ENCODE measurements at regions not wholly inside any gene's neighbourhood (a gene's known extent, or its start where the extent isn't known, plus 50 kb on each side); places are given as distances from the start of the nearest gene placed in this dataset.
"Not testable (repeated sequence)": the region's sequence is repeated elsewhere in the genome, so short reads cannot be mapped to it uniquely, and the experiment has no call there.

- no peak for DNase-seq
These were observed 276.8 kb upstream of the GRM3 start for GRCh38 chr7:86366946-86367345.

DNA sequence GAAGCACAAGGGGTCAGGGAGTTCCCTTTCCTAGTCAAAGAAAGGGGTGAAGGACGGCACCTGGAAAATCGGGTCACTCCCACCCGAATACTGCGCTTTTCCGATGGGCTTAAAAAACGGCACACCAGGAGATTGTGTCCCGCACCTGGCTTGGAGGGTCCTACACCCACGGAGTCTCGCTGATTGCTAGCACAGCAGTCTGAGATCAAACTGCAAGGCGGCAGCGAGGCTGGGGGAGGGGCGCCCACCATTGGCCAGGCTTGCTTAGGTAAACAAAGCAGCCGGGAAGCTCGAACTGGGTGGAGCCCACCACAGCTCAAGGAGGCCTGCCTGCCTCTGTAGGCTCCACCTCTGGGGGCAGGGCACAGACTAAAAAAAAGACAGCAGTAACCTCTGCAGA, 303.3 kb upstream of the GRM3 start:
- DNase-seq, result not testable (repeated sequence)

- no peak for DNase-seq
These were observed 304.7 kb upstream of the GRM3 start for GRCh38 chr7:86339051-86339450.

DNA sequence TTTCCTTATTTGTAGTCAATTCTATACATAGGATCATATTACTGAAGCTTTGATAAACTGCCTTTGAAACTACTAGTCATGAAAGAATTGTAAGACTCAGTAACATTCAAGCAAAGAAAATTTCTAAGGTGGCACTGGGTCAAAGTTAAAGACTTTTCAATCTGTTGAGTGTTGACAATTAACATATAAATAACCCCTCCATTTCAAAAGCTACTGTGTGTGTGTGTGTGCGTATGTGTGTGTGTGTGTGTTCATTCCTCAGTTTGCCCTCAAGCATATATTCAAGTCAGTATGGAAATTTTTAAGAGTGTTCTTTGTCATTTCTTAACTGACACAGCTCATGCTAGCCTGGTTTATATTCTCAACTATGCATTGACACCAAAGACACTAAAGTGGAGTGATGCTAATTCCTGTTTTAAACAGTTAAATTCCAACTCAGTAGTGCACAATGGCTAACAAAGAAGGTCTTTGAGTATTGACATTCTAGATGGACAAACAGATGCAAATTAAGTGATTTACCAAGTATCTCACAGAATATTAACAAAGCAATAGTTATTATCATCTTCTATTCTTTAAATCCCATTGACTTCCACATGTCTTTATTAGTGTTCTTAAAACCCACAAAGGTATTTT, 314.8 kb upstream of the GRM3 start:
- DNase-seq, result no peak

- DNase-seq, result no peak
These were observed 316.9 kb upstream of the GRM3 start for GRCh38 chr7:86326847-86327246.

GRCh38 chr7:86320889-86321288, 322.8 kb upstream of the GRM3 start:
- no peak for DNase-seq

DNA sequence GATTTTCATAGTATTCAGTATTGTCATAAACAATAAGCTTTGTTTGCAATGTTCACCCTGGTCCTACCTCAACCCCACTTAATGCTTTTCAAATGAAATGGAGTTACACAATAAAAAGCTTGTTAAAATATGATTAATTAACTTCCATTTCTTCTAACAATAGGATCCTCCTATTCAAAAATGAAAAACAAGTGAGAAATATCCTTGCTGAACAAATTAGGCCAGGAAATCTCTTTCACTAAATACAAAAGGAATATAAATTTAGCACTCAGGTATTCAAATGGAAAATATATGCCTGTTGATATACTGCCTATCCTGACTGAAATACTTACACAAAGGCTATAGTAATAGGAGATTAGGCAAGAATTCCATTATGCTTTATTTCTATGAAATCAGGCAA, 323.4 kb upstream of the GRM3 start:
- DNase-seq, result no peak

DNA sequence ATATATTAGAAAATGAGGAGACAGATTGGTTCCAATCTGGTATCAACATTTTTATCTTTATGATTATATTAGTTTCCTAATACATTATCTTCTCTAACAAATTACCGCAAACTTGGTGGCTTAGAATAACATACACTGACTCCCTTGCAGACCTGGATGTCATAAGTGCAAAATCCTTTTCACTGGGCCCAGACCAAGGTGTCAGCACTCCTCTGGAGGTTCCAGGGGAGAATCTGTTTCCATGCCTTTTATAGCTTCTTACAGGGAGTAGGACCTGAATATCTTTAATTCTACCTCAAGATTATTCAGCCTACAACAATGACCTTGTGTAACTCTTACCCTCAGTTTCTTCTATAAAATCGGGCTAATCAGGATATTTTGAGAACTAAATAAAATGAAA, 329.9 kb upstream of the GRM3 start:
- DNase-seq, result no peak

- DNase-seq, result no peak
These were observed 342.4 kb upstream of the GRM3 start for GRCh38 chr7:86301301-86301700.

DNA sequence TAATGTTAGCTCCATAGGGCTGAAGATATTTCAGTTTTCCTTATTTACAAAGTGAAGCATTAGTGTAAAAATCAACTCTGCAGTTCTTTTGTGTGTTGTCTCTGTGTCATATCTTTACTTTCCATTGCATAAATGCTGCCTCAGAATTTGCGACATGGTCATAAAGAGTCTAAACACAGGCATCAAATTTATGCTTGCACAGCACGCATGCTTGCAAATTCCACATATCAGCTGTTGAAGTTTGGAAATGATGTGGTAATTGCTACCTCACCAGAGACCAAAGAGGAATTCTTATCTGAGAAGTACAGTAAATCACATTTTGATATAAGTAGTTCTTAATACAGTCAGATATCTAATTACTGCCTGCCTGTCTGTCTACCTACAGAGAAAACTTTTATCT, 348.2 kb upstream of the GRM3 start:
- no peak for DNase-seq

- no peak for DNase-seq
These were observed 361.6 kb upstream of the GRM3 start for GRCh38 chr7:86282014-86282682.

- no peak for DNase-seq
These were observed 363.6 kb upstream of the GRM3 start for GRCh38 chr7:86280150-86280549.

DNA sequence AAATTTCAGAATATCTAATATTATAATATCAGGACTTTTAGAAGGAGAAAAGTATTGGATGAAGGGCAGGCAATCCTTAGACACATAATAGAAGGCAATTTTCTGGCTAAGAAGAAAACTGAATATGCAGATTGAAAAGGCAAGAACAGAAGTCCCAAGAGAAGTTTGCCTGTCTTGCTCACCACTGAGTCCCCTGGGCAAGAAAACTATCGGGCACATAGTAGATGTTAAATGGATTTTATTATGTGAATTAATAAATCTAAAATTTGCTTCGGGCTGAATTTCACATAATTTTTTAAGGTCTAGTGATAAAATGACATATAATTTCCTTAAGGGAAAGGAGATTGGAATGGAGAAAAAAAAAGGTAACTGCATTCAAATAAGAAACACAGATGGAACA, 380.9 kb upstream of the GRM3 start:
- DNase-seq, result no peak

DNA sequence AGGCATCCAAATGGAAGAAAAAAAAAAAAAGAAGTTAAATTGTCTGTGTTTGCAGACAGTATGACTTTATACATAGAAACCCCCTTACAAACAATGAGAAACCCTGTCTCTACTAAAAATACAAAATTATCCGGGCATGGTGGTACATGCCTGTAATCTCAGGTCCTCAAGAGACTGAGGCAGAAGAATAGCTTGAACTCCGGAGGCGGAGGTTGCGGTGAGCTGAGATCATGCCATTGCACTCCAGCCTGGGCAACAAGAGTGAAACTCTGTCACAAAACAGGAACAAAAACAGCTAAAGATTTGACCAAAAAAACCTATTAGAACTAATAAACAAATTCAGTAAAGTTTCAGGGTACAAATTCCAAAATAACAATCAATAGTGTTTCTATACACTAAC, 385.8 kb upstream of the GRM3 start:
- DNase-seq, result no peak

DNA sequence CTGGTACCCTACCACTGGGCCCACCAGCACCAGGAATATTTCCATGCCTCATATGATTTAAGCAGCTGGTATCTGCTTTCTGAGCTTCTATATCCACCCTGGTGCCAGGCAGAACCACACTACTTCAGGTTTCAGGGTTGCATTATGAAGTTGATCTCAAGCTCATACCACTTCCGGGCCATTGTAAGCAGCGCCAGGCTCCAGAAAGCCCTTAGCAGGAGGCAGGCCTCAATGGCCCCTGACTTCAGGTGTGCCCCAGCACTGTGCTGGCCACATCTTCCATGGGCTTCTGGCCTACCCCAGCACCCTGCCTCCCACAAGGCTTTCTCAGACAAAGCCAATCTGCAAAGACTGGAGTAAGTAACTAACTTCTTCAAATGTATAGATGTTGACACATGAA, 391.3 kb upstream of the GRM3 start:
- no peak for DNase-seq

GRCh38 chr7:86248977-86249376, 394.7 kb upstream of the GRM3 start:
- DNase-seq, result no peak

DNA sequence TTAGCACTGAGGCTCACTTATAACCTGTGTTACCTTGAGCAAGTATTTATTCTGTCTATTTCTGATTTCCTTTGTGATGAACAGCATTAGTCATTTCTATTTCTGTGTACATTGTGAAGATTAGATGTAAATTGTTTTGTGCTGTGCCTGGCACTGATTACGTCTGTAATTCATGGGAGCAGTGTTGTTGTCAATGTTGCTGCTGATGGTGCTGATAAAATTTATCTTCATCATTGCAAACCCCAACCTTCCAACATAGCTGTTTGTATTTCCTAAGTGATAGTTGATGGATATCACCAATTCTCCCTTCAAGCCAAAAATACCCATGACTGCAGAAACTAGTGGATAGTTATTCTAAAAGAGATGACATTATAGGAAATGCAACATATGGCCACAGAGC, 400.5 kb upstream of the GRM3 start:
- no peak for DNase-seq

GRCh38 chr7:86226191-86226590, 417.5 kb upstream of the GRM3 start:
- DNase-seq, result no peak

DNA sequence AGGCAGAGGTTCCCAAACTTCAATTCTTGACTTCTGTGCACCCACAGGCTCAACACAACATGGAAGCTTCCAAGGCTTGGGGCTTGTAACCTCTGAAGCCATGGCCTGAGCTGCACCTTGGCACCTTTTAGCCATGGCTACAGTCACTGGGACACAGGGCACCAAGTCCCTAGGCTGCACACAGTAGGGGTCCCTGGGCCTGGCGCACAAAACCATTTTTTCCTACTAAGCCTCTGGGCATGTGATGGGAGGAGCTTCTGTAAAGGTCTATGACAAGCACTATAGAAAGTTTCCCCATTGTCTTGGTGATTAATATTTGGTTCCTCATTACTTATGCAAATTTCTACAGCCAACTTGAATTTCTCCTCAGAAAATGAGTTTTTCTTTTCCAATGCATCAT, 420.9 kb upstream of the GRM3 start:
- no peak for DNase-seq

- no peak for DNase-seq
These were observed 429.0 kb upstream of the GRM3 start for GRCh38 chr7:86214734-86215133.

DNA sequence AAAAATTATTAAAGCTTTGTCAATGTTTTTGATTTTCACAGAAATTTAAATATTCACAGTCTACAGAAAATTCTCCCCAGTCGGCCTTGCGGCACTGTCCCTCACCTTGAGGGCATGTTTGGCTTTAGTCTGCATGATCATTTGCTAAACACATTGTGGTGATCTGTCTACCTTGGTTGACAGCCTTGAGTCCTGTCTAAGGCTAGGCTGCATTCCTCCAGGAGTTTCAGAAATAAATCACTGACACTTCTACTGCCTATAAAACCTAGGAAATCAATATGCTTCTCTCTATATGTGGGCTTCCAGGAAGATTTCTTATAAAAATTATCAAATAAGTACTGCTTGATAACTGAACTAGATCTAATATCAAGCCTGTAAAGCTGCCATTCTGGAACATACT, 430.7 kb upstream of the GRM3 start:
- DNase-seq, result no peak

- no peak for DNase-seq
These were observed 434.7 kb upstream of the GRM3 start for GRCh38 chr7:86209036-86209435.

GRCh38 chr7:86207740-86208139, 436.0 kb upstream of the GRM3 start:
- no peak for DNase-seq

DNA sequence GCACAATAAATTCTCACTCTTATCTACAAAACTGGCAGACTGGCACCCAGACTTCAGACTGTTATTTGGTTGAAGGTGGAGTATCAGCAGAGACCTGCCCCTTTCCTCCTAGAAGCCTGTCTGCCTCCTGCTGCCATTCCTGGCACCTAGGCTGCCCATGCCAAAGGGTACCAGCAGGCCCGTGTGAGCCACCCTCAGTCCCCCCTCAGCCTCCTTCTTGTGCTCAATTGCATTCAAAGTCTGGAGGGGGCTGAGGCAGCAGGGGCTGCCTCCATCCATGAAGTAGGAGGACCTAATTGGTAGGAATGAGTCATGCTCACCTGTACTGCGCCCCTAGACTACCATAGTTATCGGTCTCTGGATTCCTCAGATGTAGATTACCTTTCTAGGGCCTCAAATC, 440.9 kb upstream of the GRM3 start:
- no peak for DNase-seq

DNA sequence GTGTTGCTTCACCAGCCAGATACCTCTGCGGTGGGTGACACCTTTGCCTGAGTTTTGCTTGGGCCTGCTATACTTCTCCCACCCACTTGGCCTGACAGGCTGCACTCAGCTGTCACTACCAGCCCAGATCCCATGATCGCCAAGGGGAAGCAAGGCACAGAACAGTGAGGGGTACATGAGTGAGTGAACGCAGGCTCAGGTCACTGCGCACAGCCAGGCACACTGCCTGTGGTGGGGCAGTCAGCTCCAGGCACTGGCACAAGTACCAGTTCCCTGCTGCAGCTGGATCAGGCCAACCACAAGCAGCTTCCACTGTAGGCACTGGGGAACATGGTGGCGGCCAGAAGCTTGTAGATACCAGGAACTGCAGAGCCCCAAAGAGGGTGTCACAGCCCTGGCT, 441.9 kb upstream of the GRM3 start:
- DNase-seq, result no peak
